SKM-1 (cell line): ENCODE measurements at regions not wholly inside any gene's neighbourhood (a gene's known extent, or its start where the extent isn't known, plus 50 kb on each side); places are given as distances from the start of the nearest gene placed in this dataset.
"Not testable (repeated sequence)": the region's sequence is repeated elsewhere in the genome, so short reads cannot be mapped to it uniquely, and the experiment has no call there.

Experiments
- DNase-seq: peaks from one replicate; lab custom pipeline; 2025; ENCODE audit not compliant: unreplicated experiment; lab: John Stamatoyannopoulos, UW

DNA sequence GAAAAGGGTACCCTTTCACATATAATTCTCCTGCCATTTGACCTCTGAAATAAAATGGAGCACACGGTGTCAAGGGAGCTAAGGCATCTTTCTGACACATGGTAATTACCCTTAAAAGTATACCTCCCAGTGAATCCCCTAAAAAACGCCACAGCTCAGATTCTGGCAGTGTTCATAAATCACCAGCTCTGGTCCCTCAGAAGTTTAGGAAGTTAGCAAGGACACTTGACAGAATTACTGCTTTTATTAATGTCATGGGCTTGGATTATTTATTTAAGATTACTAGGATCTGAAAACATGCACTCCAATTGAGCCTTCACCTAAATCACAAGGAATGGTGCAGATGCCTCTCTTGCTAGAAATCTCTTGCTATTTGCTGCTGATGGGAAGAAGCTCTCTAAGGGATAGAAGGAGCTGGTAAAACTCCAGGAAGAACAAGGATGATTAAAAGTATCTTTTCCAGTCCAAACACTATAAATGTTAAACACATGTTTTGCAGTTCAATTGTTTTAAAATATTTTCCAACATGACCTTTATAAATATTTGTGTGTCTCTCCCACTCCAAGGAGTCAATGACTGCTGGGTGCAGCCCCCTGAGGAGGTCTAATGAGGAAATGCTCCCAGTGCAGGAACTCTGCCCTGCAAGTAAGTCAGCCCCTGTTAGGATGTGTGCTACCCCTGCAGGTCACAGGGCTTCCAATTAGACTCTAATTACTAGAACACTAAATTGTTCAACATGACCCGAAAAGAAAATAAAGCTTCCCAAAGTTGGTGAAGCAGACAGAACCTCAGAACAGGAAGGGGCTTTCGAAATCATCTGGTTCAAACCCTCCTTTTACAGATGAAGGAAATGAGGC lies 230.3 kb downstream of the TFAP2A start:
- peak; percentile 1 for DNase-seq

DNA sequence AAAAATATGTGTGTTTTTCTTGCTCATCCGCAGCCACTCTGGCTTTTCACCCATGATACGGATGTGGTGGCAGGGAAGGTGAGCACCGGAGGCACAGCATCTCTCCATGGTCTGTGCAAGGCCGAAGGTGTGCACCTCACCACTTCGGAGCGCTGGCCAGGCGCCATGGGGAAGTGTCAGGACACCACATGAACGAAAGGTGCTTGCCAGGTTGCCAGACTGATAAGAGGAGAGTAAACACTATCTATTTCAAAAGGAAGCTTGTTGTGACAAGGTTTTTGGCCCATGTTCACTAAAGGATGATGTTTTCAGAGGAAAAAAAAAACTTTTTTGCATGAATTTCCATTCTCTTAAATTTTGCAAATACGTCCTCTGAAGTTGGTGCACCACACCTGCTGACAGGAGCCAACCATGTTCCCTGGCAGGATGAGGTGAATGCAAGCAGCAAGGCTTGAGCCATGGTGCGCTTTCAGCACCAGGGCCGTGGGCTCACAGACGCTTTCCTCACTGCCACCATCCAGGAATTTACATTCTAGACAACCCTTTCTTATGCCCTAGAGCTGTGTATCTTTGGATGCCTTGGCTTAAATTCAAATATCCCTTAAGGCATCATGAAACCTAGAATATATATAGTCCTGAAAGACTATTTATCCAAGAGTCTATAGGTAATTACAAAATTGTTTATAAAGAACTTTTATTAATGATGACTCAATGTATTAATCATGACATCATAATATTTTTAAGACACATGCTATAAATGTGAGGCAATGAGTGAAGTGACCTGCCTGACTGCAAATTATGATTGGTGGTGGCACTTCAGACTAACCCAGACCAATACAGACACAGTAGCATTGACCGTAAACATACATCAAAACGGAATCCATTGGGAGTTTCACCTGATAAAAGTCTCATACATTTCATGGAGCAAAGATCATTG lies 234.5 kb downstream of the TFAP2A start:
- no peak for DNase-seq

DNA sequence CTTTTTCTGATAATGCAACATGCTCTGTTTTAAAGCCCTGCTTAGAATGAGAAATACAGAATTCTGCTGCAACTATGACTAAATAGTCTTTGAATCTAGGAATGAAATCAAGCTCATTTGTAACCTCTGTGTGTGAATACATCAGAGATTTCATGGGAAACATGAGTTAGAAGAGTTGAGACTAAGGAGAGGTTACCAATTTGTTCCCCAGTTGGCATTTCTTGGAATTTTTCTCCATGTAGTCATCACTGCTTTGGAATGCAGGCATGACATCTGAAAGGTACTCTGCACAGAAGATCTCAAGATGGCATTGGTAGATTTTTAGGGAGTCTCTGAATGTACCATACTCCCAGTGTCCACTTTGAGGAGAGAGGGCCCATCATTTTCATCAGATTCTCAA lies 237.2 kb downstream of the TFAP2A start:
- DNase-seq = no peak

DNA sequence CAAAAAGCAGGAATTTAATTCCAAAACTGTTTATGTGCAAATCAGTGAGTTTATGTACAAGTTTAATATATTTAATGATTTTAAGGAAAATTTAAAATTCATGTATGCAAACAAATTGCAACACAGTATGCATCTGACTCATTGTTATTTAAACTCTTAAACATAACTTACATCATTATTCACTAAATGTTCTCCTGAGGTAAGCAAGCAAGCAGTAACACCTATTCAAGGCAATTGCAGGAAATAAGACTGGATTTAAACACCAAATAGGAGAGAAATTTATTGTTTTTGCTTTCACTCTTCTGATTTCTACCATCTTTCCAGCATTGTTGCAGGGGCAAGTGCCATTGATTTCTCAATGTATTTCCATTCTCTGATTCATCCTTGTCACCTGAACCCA lies 239.5 kb downstream of the TFAP2A start:
- DNase-seq = no peak

DNA sequence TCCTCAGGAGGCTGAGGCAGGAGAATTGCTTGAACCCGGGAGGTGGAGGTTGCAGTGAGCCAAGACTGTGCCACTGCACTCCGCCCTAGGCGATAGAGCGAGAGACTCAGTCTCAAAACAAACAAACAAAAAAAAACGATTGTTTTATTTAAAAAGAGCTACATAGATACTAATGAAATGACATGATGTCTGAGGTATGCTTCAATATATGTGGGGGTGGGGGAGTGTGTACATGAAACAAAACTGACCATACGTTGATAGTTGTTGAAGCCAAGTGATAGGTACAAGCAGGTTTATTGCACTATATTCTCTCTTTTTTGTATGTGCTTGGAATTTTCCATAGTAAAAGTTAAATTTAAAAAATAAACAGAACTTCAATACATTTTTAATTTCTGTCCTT lies 240.1 kb downstream of the TFAP2A start:
- no peak for DNase-seq

DNA sequence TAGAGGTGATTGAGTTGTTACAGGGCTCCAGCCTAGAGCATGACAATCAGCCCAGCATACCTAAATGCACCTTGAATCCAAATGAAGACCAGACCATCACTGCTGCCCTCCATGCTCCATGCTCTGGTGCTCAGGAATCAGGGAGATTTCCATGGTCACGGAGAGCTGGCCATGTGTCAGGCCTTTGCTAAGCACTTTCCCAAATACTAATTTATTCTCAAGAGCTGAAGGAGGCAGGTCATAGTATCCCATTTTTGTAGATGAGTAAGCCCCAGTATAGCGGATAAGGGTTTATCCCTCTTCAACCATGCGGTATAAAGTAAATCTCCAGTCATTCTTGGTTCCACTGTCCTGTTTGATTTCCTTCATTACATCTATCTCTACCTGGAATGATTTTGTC lies 240.8 kb downstream of the TFAP2A start:
- DNase-seq = no peak

DNA sequence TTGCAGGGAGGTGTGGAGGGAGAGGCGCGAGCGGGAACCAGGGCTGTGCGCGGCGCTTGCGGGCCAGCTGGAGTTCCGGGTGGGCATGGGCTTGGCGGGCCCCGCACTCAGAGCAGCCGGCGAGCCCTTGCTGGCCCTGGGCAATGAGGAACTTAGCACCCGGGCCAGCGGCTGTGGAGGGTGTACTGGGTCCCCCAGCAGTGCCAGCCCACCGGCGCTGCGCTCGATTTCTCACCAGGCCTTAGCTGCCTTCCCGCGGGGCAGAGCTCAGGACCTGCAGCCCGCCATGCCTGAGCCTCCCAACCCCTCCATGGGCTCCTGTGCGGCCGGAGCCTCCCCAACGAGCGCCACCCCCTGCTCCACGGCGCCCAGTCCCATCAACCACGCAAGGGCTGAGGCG lies 243.2 kb downstream of the TFAP2A start:
- DNase-seq = not testable (repeated sequence)

DNA sequence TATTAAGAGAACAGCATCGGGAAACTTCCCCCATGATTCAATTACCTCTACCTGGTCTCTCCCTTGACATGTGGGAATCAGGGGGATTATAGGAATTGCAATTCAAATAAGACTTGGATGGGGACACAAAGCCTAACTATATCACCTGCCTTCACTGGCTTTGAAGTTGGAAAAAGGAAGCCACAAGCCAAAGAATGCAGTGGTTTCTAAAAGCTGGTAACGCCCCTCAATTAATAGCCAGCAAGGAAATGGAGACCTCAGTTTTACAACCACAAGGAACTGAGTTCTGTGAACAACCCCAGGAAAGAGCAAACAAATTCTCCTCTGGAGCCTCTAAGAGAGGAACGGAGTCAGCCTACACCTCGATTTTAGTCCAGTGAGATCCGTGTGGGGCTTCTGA lies 244.1 kb downstream of the TFAP2A start:
- no peak for DNase-seq

DNA sequence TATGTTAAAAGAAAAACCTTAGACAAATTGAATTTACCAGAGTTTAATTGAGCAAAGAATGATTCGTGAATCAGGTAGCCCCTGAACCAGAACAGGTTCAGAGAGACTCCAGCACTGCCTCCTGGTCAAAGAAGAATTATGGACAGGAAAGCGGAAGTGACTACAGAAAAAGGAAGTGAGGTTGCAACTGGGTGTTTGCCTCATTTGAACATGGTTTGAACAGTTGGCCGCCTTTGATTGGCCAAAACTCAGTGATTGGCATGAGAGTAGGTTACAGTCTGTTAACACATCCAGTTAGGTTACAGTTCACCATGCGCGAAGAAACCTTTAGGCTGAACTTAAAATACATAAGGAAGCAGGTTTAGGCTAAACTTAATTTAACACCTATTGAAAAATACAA lies 248.8 kb downstream of the TFAP2A start:
- no peak for DNase-seq

DNA sequence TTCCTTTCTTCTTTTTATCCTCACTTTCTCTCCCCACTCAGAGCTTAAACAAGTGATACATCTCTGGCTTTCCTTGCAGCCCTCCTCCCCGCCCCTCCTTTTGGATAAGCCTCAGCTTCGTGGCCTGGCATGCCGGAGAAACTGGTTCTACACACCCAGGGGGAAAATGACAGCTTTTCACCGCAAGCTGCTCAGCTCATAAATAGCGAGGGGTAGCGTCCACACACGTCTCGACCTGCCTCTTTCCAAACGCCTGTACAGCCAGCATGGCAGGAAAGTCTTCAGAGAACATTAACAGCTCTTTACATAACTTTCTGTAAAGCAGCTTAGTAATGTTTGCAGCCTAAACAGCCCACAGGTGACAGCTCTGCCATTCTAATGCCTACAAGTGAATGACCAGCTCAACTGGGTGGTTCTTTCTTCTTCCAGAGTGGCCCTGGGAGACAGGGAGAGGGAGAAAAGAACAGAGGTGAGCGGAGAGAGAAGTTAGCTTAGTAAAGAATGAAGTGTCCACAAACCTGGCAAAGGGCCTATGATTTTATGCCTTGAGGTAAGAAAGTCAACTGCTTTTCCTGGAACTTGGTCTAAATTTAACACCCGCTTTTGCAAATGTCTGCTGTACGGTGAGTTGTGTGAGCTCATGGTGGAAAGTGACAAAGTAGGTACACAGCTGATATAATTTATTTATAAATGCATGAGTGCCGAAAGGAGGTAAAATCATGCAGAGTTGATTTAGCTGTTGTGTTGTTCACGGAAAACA lies 251.5 kb downstream of the TFAP2A start:
- no peak for DNase-seq

DNA sequence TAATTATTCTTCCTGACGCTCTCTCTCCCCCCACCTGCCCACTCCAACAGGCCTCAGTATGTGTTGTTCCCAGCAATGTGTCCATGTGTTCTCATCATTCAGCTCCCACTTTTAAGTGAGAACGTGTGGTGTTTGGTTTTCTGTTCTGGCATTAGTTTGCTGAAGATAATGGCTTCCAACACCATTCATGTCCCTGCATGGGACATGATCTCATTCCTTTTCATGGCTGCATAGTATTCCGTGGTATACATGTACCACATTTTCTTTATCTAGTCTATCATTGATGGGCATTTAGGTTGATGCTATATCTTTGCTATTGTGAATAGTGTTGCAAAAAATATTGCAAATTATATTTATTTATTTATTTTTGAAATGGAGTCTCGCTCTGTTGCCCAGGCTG lies 258.0 kb downstream of the TFAP2A start:
- DNase-seq = no peak

DNA sequence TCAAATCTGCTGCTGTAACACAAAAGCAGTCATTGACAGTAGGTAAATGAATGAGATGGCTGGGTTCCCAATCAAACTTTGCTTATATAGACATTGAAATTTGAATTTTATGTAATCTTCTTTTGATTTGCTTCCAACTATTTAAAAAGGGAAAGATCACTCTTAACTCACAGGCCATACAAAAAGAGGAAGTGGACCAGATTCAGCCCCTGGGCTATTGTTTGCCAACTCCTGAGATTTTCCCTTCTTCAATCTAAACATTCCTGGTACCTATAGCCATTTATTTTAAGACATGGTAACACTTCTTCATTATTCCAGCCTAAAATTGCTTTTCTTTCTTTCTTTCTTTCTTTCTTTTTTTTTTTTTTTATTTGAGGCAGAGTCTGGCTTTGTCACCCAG lies 260.6 kb downstream of the TFAP2A start:
- no peak for DNase-seq

DNA sequence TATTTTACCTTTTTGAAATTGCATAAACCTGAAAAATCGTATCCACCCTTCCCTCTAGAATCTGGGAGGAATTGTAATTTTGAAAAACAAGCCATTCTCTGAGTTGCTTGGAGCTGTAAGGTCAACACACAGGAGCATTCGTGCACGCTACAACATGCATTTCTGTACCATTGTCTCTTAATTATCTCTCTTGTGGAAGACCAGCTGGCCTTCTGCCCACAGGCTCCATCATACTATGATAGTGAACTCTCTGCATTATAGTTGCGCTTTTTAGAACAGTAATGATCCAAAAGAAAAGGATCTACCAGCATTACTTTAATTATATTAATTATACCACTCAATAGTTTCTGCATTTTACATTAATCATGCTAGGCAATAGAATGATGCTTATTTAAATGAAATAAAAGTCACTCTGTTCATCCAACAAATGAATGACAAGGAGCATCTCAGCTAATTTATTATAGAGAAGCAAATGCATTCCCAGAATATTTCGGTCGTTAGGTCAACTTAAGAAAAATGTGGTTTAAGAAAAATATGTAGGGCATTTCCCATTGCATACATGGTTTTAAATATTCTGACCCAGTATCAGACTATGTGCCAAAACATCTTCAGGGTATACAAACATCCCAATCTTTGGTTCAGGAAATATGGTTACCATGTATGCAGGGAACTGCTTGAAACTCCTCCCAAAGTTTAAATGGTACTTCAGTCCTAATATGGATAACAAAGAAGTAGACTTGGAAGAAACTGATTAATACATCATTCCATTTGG lies 263.5 kb downstream of the TFAP2A start:
- no peak for DNase-seq

DNA sequence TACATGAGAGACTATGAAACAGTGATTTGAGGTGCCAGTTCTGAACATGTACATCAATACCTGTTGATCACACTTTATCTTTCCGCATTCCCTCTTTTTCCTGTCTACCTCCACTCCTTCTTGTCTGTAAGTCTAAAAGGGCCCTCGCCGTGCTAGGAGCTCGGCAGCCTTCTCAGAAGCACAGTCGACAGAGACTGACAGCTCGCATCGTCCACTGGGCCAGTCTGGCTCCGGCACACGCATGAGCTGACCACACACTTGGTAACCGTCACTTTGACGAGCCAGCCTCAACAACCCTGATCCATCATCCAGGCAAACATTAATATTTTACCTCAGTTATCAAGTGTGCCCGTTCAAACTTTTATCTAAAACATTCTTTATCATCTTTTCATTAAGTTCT lies 265.3 kb downstream of the TFAP2A start:
- no peak for DNase-seq

DNA sequence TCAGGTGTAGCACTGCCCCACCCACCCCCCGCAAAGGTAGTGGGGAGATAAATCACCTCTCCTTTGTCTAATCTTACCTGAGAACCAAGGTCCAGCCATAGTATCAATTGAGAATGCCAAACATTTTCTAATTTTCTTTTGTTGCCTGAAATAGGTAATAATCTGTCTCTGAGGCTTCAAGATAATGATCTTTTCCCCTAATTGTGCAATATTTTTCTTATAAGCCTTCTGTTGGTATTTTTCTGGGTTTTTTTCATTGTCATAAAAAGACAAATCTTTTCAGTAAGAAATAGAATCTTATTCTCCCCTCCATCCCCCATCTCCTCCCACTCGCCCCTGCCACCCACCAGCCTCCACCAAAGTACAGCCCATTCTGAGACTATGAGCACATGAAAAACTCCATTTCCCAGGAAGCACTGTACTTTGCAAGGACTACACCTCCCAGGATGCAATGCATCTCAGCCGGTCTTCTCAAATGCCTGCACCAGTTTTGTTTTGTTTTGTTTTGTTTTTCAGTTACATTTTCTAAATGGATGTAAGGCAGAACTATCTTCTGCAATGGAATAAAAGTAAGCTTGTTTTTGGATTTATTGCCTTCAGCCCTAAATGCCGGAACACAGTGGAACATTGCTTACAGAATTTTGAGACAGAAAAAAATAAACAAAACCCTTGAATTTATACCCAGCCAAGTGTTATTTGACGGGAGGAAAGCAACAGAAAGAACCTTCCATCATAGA lies 268.0 kb downstream of the TFAP2A start:
- no peak for DNase-seq

DNA sequence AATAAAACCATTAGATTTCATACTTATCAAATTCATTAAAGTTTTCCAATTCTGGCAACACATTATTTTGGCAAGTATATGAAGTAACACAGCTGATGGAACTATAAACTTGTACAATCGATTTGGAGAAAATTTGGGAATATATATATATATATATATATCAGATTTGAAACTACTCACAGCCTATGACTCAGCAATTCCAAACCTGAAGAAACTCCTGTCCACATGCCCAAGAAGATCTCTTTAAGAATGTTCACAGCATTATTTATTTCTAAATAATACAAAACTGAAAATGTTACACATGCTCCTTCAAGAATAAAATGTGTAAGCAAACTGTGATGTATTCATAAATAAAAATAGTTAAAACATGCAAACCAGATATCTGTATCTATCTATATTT lies 270.1 kb downstream of the TFAP2A start:
- no peak for DNase-seq

DNA sequence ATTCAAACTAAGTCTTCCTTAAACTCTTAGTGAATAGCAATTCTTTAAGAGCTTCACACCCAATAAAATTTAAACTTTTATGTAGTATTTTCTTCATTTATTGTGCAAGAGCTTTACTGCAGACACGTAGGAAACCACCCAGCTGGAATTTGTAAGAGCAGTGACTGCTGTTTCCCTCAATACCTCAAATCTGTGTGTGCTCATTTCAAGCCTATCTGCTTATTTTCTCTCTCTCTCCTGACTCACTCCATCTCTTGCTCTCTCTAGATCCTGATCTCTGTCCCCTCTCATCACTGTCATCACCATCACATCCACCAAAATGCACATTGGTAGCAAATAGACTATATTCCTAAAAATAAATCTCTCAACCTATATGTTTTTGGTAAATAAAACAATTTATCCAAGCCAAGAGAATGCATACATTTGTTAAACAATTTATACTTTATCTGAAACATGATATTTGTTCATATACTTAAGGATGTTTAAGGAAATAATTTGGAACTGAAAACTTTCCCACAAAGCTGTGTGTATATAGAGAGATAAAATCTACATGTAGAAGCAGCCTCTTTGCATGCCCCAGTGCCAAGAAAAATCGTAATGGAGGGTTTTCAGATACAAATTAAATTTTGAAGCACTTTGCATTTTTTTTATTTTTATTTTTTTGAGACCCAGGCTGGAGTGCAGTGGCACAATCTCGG lies 273.0 kb downstream of the TFAP2A start:
- no peak for DNase-seq

DNA sequence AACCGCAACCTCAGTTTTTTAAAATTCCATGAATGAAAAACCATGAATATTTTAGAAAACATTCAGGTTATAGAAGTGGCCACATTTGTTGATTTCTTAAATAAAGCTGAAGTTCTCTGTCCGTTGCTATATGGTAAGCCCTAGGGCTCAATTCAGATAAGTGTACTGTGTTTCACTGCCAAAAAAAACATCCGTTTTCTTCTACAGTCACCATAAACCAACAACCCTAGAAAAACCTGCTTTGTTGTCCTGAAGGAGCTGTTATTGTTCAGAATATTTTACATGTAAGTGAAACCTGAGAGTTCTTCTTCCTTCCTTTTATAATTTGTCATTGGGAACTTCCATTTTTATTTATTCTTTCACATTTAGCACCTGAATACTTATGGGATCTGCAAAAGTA lies 274.1 kb downstream of the TFAP2A start:
- DNase-seq = no peak

DNA sequence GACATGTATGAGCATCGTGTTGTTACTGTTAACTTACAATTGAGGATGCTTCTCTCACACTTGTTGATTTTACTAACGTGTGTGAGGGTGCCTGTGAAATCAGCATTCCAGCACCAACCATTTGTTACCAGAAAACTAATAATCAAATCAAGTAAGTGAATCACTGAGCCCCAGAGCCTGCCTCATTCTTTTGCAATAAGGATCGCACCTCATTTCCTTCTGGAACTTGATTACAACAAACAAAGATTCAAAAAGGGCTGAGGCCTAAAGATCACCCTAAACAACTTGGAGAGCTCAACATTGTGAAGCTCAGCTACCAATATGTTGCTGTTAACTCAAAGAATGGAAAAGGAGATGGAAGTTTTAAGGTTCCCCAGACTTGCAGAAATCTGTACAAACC lies 274.7 kb downstream of the TFAP2A start:
- DNase-seq = no peak
